Activated CD8-positive, alpha-beta T cell treated with anti-CD3 and anti-CD28 coated beads for 36 hours (primary cell): ENCODE measurements at regions not wholly inside any gene's neighbourhood (a gene's known extent, or its start where the extent isn't known, plus 50 kb on each side); places are given as distances from the start of the nearest gene placed in this dataset.

Experiments
- ATAC-seq: fragments of 200-7000 bp; cut with Tn5 transposase; one replicate; pipeline ENCODE4 v1.10.0; 2021; ENCODE audit warnings: mild to moderate bottlenecking, moderate library complexity
- CTCF ChIA-PET: fragments of 350-600 bp; sonication (Branson Sonifier 250); formaldehyde crosslinking; loops from one replicate; lab custom pipeline; 2021; ENCODE audit warnings: antibody characterized with exemption; lab: Charles Lee
- POLR2A ChIA-PET: fragments of 350-600 bp; sonication (Branson Sonifier 250); formaldehyde crosslinking; loops from one replicate; lab custom pipeline; 2021; ENCODE audit warnings: antibody characterized with exemption; lab: Charles Lee
- DNase-seq: peaks from one replicate; pipeline ENCODE4 v3.0.0-alpha.2; 2020
- H3K27ac Mint-ChIP-seq: one replicate; pipeline ENCODE4 v1.8.0; 2021; ENCODE audit warnings: mild to moderate bottlenecking, mixed read lengths
- H3K27me3 Mint-ChIP-seq: one replicate; pipeline ENCODE4 v1.8.0; 2021; ENCODE audit warnings: mixed read lengths
- H3K36me3 Mint-ChIP-seq: one replicate; pipeline ENCODE4 v1.8.0; 2021; ENCODE audit warnings: low read depth, mixed read lengths
- H3K4me1 Mint-ChIP-seq: one replicate; pipeline ENCODE4 v1.8.0; 2021; ENCODE audit warnings: low read depth, mixed read lengths
- H3K4me3 Mint-ChIP-seq: one replicate; pipeline ENCODE4 v1.8.0; 2021; ENCODE audit warnings: mild to moderate bottlenecking, moderate library complexity, mixed read lengths
- H3K9me3 Mint-ChIP-seq: one replicate; pipeline ENCODE4 v1.8.0; 2021; ENCODE audit warnings: mixed read lengths
- intact Hi-C: fragments of 100-400 bp; cut with micrococcal nuclease; formaldehyde crosslinking; loops from one replicate; pipeline ENCODE4 v1.10.0; 2022
- TF ChIP-seq, protein P1 (sequence below): fragments of 200-600 bp; IDR thresholded peaks from one replicate; pipeline ENCODE4 v1.8.0; 2022; ENCODE audit warnings: antibody characterized with exemption, mild to moderate bottlenecking

DNA sequence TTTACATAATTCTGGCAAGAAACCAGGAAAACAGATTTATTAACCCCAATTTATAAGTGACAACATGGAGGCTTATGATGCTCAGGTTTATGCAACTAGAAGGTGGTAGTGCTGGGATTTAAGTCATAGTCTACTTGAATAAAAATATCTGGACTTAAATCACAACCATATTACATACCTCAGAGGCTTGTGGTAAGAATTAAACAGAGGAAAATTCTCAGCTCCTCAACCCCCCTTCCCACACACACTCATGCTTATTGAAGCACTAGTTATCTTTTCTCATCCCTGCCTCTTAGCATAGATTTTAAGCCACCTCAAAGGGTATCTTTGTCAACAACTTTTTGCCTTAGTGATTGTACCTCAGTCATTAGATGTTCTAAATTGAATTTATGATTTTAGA is 731.0 kb downstream of the PRELID2 start:
- H3K27me3 Mint-ChIP-seq: no peaks in the 10 kb centered on the region

DNA sequence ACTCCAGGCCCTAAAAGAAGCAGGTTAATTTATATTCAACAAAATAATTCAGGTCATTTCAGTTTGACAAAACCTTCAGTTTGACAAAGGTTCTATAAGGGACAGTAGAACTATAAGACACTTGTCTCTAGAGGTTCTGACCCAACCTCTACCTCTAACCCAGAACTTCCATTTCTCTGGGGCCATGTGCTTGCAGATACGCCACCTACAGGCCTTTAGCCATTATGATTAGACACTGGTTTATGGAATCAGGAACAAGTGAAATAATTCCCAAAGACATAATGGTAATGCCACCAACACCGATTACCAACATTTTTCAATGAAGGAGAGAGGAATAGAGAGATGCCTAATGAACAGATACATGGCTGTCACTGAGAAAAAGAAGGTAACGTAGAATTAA is 733.9 kb downstream of the PRELID2 start:
- ATAC-seq: no peak
- POLR2A ChIA-PET: interaction anchor here (0.6 kb wide), 1 partner anchor 40 kb away, joined by 3 read pairs; no protein-coding TSS in a partner anchor
- no peak overlapping the region for H3K4me3 Mint-ChIP-seq
- no peak overlapping the region for H3K27ac Mint-ChIP-seq
- intact Hi-C loops: no loop called here
- no peaks in the 10 kb centered on the region for H3K36me3 Mint-ChIP-seq
- H3K4me1 Mint-ChIP-seq: no peaks in the 10 kb centered on the region
- no peaks in the 10 kb centered on the region for H3K27me3 Mint-ChIP-seq
- peaks cover 4% of the 10 kb centered on the region for H3K9me3 Mint-ChIP-seq
- TF ChIP-seq, protein P1, sequence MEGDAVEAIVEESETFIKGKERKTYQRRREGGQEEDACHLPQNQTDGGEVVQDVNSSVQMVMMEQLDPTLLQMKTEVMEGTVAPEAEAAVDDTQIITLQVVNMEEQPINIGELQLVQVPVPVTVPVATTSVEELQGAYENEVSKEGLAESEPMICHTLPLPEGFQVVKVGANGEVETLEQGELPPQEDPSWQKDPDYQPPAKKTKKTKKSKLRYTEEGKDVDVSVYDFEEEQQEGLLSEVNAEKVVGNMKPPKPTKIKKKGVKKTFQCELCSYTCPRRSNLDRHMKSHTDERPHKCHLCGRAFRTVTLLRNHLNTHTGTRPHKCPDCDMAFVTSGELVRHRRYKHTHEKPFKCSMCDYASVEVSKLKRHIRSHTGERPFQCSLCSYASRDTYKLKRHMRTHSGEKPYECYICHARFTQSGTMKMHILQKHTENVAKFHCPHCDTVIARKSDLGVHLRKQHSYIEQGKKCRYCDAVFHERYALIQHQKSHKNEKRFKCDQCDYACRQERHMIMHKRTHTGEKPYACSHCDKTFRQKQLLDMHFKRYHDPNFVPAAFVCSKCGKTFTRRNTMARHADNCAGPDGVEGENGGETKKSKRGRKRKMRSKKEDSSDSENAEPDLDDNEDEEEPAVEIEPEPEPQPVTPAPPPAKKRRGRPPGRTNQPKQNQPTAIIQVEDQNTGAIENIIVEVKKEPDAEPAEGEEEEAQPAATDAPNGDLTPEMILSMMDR: no peak
- CTCF ChIA-PET: no interaction called here
- no peak for DNase-seq

More for the DNA sequence above, 731.0 kb downstream of the PRELID2 start:
- intact Hi-C loops: no loop called here
- ATAC-seq (no peak), DNase-seq (no peak)
- ChIA-PET POLR2A (no interaction called here), CTCF (no interaction called here)
- TF ChIP-seq, protein P1: no peak
- Mint-ChIP-seq H3K9me3 (peaks cover 11% of the 10 kb centered on the region), H3K4me1 (no peaks in the 10 kb centered on the region), H3K27ac (no peak overlapping the region), H3K36me3 (no peaks in the 10 kb centered on the region), H3K4me3 (no peak overlapping the region)

DNA sequence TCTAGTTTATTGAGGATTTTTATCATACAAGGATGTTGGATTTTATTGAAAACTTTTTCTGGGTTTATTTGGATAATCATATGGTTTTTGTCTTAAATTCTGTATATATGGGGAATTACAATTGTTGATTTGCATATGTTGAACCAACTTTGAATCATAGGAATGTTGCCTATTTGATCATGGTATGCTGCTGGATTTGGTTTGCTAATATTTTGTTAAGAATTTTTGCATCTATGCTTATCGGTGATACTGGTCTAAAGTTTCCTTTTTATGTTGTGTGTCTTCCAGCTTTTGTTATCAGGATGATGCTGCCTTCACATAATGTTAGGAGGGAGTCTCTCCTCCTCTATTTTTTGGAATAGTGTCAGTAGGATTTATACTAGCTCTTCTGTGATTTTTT is 745.0 kb downstream of the PRELID2 start:
- H3K27ac Mint-ChIP-seq: no peak overlapping the region
- intact Hi-C loops: no loop called here
- no peaks in the 10 kb centered on the region for H3K36me3 Mint-ChIP-seq
- DNase-seq (no peak), ATAC-seq (no peak)
- no peak overlapping the region for H3K4me3 Mint-ChIP-seq
- no peaks in the 10 kb centered on the region for H3K4me1 Mint-ChIP-seq
- ChIA-PET POLR2A (no interaction called here), CTCF (interaction anchor here (1.5 kb wide), 1 partner anchor 19 kb away, joined by 3 read pairs; no protein-coding TSS in a partner anchor)
- TF ChIP-seq, protein P1: no peak
- no peaks in the 10 kb centered on the region for H3K27me3 Mint-ChIP-seq
- H3K9me3 Mint-ChIP-seq: peaks cover 7% of the 10 kb centered on the region

DNA sequence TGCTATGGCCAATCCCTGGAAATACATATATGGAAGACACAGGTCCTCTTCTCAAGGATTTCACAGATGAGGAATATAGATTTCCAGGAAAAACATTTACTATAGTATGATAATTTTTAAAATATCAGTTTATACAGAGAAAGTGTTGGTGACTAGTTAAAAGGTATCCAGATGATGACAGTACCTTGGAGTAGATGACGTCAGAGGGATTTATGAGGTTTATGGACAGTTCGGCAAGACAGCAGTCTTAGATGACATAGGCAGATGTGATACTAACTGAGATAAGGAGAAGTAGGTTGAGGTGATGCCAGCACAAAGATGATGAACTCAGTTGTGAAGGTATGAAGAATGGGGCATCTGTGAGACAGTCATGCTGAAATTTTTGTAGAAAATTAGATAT is 750.3 kb downstream of the PRELID2 start:
- Mint-ChIP-seq H3K9me3 (peaks cover 7% of the 10 kb centered on the region), H3K27ac (no peak overlapping the region), H3K27me3 (no peaks in the 10 kb centered on the region), H3K36me3 (no peaks in the 10 kb centered on the region), H3K4me3 (no peak overlapping the region), H3K4me1 (no peaks in the 10 kb centered on the region)
- ATAC-seq (no peak), DNase-seq (no peak)
- intact Hi-C loops: no loop called here
- TF ChIP-seq, protein P1: no peak
- ChIA-PET POLR2A (no interaction called here), CTCF (no interaction called here)

DNA sequence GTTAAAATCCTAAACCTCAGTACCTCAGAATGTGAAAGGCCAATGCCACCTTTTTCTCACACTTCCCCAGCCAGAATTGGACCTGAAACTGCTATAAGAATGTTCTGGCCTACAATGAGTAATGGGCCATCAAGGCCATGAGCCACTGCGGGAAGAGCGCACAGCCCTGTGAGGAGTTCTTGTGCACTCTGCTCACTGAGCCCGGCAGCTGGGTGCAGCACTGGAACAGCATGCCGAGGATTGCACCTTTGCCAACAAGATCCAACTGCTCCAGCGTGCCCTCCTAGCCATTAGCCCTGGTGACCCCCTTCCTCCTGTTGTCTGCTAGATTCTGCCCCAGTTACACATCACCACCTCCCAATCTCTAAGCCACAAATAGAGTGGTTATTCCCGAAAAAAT is 758.1 kb downstream of the PRELID2 start:
- ATAC-seq (no peak), DNase-seq (no peak)
- CTCF ChIA-PET: interaction anchor here (0.6 kb wide), 1 partner anchor 878 kb away, joined by 3 read pairs; no protein-coding TSS in a partner anchor
- POLR2A ChIA-PET: no interaction called here
- no peak overlapping the region for H3K4me3 Mint-ChIP-seq
- TF ChIP-seq, protein P1: no peak
- no peak overlapping the region for H3K27ac Mint-ChIP-seq
- no peaks in the 10 kb centered on the region for H3K4me1 Mint-ChIP-seq
- intact Hi-C loops: no loop called here
- H3K27me3 Mint-ChIP-seq: no peaks in the 10 kb centered on the region
- peaks cover 8% of the 10 kb centered on the region for H3K9me3 Mint-ChIP-seq
- no peaks in the 10 kb centered on the region for H3K36me3 Mint-ChIP-seq
